ENCODE measurements at regions not wholly inside any gene's neighbourhood (a gene's known extent, or its start where the extent isn't known, plus 50 kb on each side); places are given as distances from the start of the nearest gene placed in this dataset.
A peak's percentile ranks its signal among the peaks of the same experiment; 100 is the strongest.

DNA sequence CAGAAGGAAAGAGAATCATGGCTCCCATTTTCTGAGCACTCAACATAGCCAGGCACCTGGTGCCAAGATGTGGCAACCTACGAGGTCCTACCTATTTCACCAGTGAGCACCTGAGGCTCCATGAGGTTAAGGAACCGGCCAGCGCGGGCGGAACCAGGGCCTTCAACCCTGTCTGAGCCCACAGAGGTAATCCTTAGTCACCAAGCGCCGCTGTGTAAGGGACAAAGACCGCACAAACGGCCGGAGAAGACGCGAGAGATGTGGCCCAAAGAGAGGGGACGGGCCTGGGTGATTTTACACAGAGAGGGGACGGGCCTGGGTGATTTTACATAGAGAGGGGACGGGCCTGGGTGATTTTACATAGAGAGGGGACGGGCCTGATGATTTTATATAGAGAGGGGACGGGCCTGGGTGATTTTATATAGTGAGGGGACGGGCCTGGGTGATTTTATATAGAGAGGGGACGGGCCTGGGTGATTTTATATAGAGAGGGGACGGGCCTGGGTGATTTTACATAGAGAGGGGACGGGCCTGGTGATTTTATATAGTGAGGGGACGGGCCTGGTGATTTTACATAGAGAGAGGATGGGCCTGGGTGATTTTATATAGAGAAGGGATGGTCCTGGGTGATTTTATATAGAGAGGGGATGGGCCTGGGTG is 114.2 kb downstream of the SMIM20 start:
- no peak for DNase-seq
- Mint-ChIP-seq H3K27me3 (peaks cover 18% of the 10 kb centered on the region), H3K9me3 (peaks cover 2% of the 10 kb centered on the region), H3K36me3 (ENCODE audit: low read depth) (no peaks in the 10 kb centered on the region), H3K4me3 (no peak overlapping the region), H3K4me1 (ENCODE audit: low read depth) (peaks cover 22% of the 10 kb centered on the region), H3K27ac (no peak overlapping the region)

DNA sequence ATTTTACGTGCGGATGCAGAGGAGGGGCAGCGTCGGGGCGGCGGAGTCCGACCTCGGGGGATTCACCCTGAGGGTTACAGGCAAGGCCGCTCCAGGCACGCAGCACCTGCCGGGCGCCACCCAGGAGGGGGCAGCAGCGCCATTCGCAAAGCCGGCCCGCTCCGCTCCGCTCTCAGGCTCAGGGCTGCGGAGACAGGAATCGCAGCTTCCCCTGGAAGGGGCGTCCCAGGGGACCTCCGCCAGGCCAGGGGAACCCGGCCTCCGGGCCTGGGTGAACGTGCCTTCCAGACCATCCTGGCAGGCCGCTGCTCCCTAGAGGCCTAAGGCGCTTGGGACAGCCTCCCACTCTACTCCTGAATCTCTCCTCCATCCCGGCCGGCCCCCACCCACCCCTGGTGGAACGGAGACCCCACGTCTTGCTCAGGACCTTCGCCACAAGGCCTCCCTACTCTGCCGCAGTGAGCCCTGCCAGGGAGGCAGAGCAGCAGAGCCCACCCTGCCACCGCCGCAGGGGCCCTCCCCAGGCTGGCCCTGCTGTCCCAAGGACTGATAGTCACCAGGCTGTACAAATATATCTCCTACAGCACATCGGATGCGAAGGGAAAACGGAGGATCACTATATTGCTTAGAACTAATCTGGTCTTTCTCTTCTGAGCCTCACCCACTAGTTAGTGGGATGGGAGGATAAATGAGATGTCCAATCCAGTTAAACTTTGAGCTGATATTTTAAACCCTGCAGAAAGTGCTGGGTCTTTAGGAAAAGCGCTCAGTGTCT is 115.0 kb downstream of the SMIM20 start:
- Mint-ChIP-seq H3K4me1 (ENCODE audit: low read depth) (peaks cover 22% of the 10 kb centered on the region), H3K36me3 (ENCODE audit: low read depth) (no peaks in the 10 kb centered on the region), H3K9me3 (peaks cover 5% of the 10 kb centered on the region), H3K4me3 (no peak overlapping the region), H3K27me3 (peaks cover 12% of the 10 kb centered on the region), H3K27ac (no peak overlapping the region)
- DNase-seq, result peak; percentile 87

GRCh38 chr4:26029568-26030131 is 115.6 kb downstream of the SMIM20 start:
- H3K36me3 Mint-ChIP-seq (ENCODE audit: low read depth), result no peaks in the 10 kb centered on the region
- peaks cover 10% of the 10 kb centered on the region for H3K27me3 Mint-ChIP-seq
- no peak overlapping the region for H3K4me3 Mint-ChIP-seq
- no peak for DNase-seq
- H3K27ac Mint-ChIP-seq, result no peak overlapping the region
- peaks cover 28% of the 10 kb centered on the region for H3K4me1 Mint-ChIP-seq (ENCODE audit: low read depth)
- H3K9me3 Mint-ChIP-seq, result peaks cover 5% of the 10 kb centered on the region

DNA sequence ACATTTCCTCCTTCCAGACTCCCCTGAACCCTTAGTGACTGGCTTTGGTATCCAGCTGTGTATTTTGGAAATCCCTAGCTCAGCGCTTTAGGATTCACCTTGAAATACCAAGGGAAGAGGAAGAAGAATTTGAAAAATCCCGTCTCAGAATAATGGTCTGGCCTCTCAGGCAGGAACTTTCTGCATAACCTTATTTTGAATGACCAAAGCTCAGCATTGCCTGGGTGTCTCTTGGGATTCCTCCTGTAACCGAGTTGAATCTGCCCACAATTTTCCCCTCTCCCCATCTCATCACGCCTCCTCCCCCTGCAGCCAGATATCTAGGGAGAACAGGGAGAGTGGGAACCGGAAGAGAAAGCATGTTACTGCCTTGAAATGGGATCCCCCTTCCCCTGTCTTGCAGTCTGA is 116.2 kb downstream of the SMIM20 start:
- Mint-ChIP-seq H3K4me1 (ENCODE audit: low read depth) (peaks cover 34% of the 10 kb centered on the region), H3K27me3 (peaks cover 10% of the 10 kb centered on the region), H3K9me3 (peaks cover 5% of the 10 kb centered on the region), H3K4me3 (no peak overlapping the region), H3K36me3 (ENCODE audit: low read depth) (no peaks in the 10 kb centered on the region), H3K27ac (peak overlapping the region; percentile 60)
- no peak for DNase-seq

DNA sequence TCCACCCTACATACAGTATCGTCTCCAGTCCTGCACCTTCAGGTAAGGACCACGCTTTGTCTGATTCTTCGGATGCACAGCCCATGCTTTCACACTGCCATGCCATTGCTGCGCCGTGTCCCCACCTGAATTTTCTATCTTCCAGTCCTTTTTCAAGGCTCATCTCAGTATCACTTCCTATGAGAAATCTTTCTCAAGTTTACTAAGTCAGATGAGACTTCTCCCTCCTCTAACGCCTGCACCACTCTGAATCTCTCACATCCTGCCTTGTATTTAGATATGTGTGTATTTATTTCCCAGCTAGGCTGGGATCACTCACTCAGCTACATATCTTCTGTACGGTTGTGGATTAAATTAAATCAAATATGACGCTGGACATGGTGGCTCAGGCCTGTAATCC is 116.8 kb downstream of the SMIM20 start:
- peaks cover 36% of the 10 kb centered on the region for H3K4me1 Mint-ChIP-seq (ENCODE audit: low read depth)
- H3K9me3 Mint-ChIP-seq, result peaks cover 5% of the 10 kb centered on the region
- peaks cover 10% of the 10 kb centered on the region for H3K27me3 Mint-ChIP-seq
- no peak overlapping the region for H3K4me3 Mint-ChIP-seq
- H3K27ac Mint-ChIP-seq, result peak overlapping the region; percentile 60
- H3K36me3 Mint-ChIP-seq (ENCODE audit: low read depth), result no peaks in the 10 kb centered on the region
- DNase-seq, result no peak

DNA sequence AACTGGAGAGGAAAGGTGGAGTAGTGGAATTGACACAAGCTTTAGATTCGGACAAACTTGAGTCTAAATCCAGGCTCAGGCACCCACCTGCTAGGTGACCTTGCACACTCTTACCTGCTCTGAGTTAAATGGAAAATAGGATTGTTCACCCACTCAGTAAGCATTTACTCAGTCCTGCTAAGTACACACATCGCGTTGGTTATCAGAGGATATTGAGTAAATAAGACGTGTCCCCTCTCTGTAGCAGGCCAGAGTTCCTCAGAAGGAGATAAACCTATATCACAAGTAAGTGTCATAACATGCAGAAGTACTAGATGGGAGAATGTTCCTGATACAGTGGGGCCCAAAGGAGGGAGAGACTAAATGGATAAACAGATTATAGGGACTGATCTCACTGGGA is 117.7 kb downstream of the SMIM20 start:
- peaks cover 5% of the 10 kb centered on the region for H3K9me3 Mint-ChIP-seq
- no peaks in the 10 kb centered on the region for H3K36me3 Mint-ChIP-seq (ENCODE audit: low read depth)
- peaks cover 11% of the 10 kb centered on the region for H3K27me3 Mint-ChIP-seq
- no peak overlapping the region for H3K27ac Mint-ChIP-seq
- no peak for DNase-seq
- no peak overlapping the region for H3K4me3 Mint-ChIP-seq
- H3K4me1 Mint-ChIP-seq (ENCODE audit: low read depth), result peaks cover 36% of the 10 kb centered on the region

DNA sequence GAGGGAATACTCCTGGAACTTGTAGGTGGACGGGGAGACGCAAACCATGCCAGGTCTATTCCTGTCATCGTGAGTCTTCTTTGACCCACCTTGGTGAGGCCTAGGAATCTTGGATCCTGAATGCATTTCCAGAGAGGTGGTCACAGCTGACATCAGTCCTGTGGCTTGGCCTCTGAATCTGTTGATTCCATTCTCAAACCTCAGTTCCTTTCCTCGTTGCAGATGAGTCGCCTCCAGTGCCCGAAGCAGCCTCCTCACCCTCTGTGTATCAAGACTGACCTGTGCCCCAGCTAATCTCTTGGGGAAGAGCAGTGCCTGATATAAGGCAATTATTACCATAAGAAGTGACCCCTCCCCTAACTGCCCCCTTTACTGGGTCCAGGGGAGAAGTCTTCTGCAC is 118.1 kb downstream of the SMIM20 start:
- Mint-ChIP-seq H3K4me1 (ENCODE audit: low read depth) (peaks cover 36% of the 10 kb centered on the region), H3K36me3 (ENCODE audit: low read depth) (no peaks in the 10 kb centered on the region), H3K27ac (no peak overlapping the region), H3K27me3 (peaks cover 10% of the 10 kb centered on the region), H3K4me3 (no peak overlapping the region), H3K9me3 (peaks cover 5% of the 10 kb centered on the region)
- DNase-seq, result no peak

GRCh38 chr4:26032630-26033317 is 118.8 kb downstream of the SMIM20 start:
- DNase-seq, result no peak
- H3K36me3 Mint-ChIP-seq (ENCODE audit: low read depth), result no peaks in the 10 kb centered on the region
- H3K4me3 Mint-ChIP-seq, result no peak overlapping the region
- peaks cover 36% of the 10 kb centered on the region for H3K4me1 Mint-ChIP-seq (ENCODE audit: low read depth)
- H3K9me3 Mint-ChIP-seq, result peaks cover 5% of the 10 kb centered on the region
- H3K27me3 Mint-ChIP-seq, result peaks cover 10% of the 10 kb centered on the region
- H3K27ac Mint-ChIP-seq, result no peak overlapping the region

GRCh38 chr4:26033389-26033788 is 119.4 kb downstream of the SMIM20 start:
- Mint-ChIP-seq H3K36me3 (ENCODE audit: low read depth) (no peaks in the 10 kb centered on the region), H3K4me1 (ENCODE audit: low read depth) (peaks cover 36% of the 10 kb centered on the region), H3K4me3 (no peak overlapping the region), H3K9me3 (peaks cover 5% of the 10 kb centered on the region), H3K27me3 (peaks cover 10% of the 10 kb centered on the region), H3K27ac (no peak overlapping the region)
- no peak for DNase-seq

GRCh38 chr4:26034849-26035248 is 120.8 kb downstream of the SMIM20 start:
- Mint-ChIP-seq H3K36me3 (ENCODE audit: low read depth) (no peaks in the 10 kb centered on the region), H3K4me1 (ENCODE audit: low read depth) (peaks cover 31% of the 10 kb centered on the region), H3K27me3 (peaks cover 16% of the 10 kb centered on the region), H3K9me3 (peaks cover 5% of the 10 kb centered on the region), H3K27ac (no peak overlapping the region), H3K4me3 (no peak overlapping the region)
- DNase-seq, result no peak

GRCh38 chr4:26035921-26036320 is 121.9 kb downstream of the SMIM20 start:
- no peak for DNase-seq
- peaks cover 10% of the 10 kb centered on the region for H3K27me3 Mint-ChIP-seq
- H3K36me3 Mint-ChIP-seq (ENCODE audit: low read depth), result no peaks in the 10 kb centered on the region

GRCh38 chr4:26039639-26040359 is 125.8 kb downstream of the SMIM20 start:
- Mint-ChIP-seq H3K4me1 (ENCODE audit: low read depth) (peaks cover 15% of the 10 kb centered on the region), H3K9me3 (no peaks in the 10 kb centered on the region), H3K4me3 (no peak overlapping the region), H3K27ac (no peak overlapping the region), H3K36me3 (ENCODE audit: low read depth) (no peaks in the 10 kb centered on the region), H3K27me3 (peaks cover 16% of the 10 kb centered on the region)
- no peak for DNase-seq

More at GRCh38 chr4:26035921-26036320, 121.9 kb downstream of the SMIM20 start:
- Mint-ChIP-seq H3K27ac (no peak overlapping the region), H3K4me3 (no peak overlapping the region), H3K9me3 (peaks cover 5% of the 10 kb centered on the region), H3K4me1 (ENCODE audit: low read depth) (peaks cover 22% of the 10 kb centered on the region)

- Mint-ChIP-seq H3K27ac (no peak overlapping the region), H3K27me3 (peaks cover 20% of the 10 kb centered on the region), H3K4me1 (ENCODE audit: low read depth) (peaks cover 12% of the 10 kb centered on the region), H3K36me3 (ENCODE audit: low read depth) (no peaks in the 10 kb centered on the region), H3K9me3 (no peaks in the 10 kb centered on the region), H3K4me3 (no peak overlapping the region)
- no peak for DNase-seq
These were observed 130.5 kb downstream of the SMIM20 start for GRCh38 chr4:26044524-26044923.

GRCh38 chr4:26044983-26045382 is 131.0 kb downstream of the SMIM20 start:
- Mint-ChIP-seq H3K4me1 (ENCODE audit: low read depth) (peaks cover 12% of the 10 kb centered on the region), H3K36me3 (ENCODE audit: low read depth) (no peaks in the 10 kb centered on the region), H3K4me3 (no peak overlapping the region), H3K9me3 (no peaks in the 10 kb centered on the region), H3K27me3 (peaks cover 20% of the 10 kb centered on the region), H3K27ac (no peak overlapping the region)
- DNase-seq, result no peak

Data from activated T-cell treated with anti-CD3 and anti-CD28 coated beads, Interleukin-2, amount 50 U/mL, for 24 hours (primary cell).